HAP-1 (cell line): ENCODE measurements at regions not wholly inside any gene's neighbourhood (a gene's known extent, or its start where the extent isn't known, plus 50 kb on each side); places are given as distances from the start of the nearest gene placed in this dataset.
"Not testable (repeated sequence)": the region's sequence is repeated elsewhere in the genome, so short reads cannot be mapped to it uniquely, and the experiment has no call there.

Source experiments
- DNase-seq, 2 experiments: peaks; one replicate each; pipeline ENCODE4 v3.0.0-alpha.2; 2016 to 2020; ENCODE audit warnings: low spot score in 2 of 2
- H3K27me3 ChIP-seq: fragments of 250-450 bp; sonication (Bioruptor Pico); 2 replicates; pipeline ENCODE4 v1.5.1; 2020; ENCODE audit warnings: low read depth, mild to moderate bottlenecking, moderate library complexity
- H3K36me3 ChIP-seq: fragments of 250-450 bp; sonication (Bioruptor Pico); replicated peaks from 2 replicates; pipeline ENCODE4 v1.5.1; 2020; ENCODE audit warnings: mild to moderate bottlenecking
- H3K4me1 ChIP-seq: fragments of 250-450 bp; sonication (Bioruptor Pico); 2 replicates; pipeline ENCODE4 v1.5.1; 2020; ENCODE audit warnings: mild to moderate bottlenecking
- H3K4me3 ChIP-seq: fragments of 250-450 bp; sonication (Bioruptor Pico); 2 replicates; pipeline ENCODE4 v1.5.1; 2020; ENCODE audit warnings: mild to moderate bottlenecking, moderate library complexity
- H3K9me3 ChIP-seq: fragments of 250-450 bp; sonication (Bioruptor Pico); 2 replicates; pipeline ENCODE4 v1.5.1; 2020; ENCODE audit warnings: mild to moderate bottlenecking, moderate library complexity
- in situ Hi-C: fragments of 300-500 bp; cut with MboI; formaldehyde crosslinking; loops from 3 replicates; pipeline ENCODE4 v1.14.3; 2020; ENCODE audit warnings: low sequenced_read_pairs, inconsistent platforms, mixed read lengths

DNA sequence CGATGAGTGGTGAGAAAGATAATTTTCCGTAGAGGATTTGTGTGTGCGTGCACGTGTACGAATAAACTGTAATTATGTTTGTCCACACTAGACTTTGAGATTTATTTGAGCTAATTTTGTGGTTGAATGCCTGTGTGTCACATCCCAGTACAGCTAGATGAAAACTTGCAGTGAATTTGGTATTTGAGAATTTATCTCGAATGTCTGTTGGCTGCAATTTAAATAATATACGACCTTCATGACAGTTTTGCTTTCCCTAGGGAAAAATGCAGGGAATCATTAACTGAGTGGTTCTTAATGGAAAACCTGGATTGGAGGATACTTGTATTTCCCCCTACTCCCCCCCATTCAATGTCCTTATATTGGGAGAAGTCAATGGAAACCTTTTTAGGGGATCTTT, 124.8 kb downstream of the GOSR1 start:
- H3K36me3 ChIP-seq, in situ Hi-C loops: not testable (repeated sequence)
- peak overlapping the region; percentile 93 for H3K4me3 ChIP-seq

DNA sequence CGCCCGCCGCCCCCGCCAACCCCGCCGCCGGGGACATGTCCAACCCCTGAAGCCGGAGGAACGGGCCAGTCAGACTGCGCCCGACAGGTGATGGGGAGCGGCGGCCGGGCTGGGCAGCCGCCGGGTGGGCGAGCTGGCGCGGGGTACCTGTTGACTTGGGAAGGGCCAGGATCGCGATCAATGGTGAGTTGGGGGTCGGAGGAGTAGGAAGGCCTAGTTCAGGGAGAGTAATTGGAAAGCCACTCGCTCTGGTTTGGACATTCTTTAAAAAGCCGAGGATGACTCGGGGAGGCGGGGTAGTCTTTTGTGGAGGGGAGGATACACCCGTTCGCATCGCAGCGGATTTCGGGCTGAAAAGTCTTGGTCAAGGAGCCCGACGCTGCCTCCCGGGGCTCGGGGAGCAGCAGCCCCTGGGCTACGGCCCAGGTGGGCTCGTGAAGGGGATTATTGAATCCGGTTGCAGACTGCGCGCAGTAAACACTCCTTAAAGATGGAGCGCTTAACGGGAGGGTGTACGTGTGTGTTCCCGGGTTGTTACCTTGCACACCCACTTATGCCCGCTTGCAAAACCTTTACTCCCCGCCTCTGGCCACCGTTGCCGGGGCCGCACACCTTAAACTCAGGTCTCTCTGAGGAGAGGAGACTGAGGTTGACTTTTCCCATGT, 123.8 kb downstream of the GOSR1 start:
- peak; percentile 11 to 40 for DNase-seq
- Histone ChIP-seq H3K9me3 (no peaks in the 10 kb centered on the region; the same call in 1 of the 2 replicates), H3K4me3 (peak overlapping the region; percentile 93), H3K27me3 (no peaks in the 10 kb centered on the region), H3K36me3 (no peaks in the 10 kb centered on the region; the same call in 1 of the 2 replicates), H3K4me1 (no peaks in the 10 kb centered on the region; the same call in none of the 2 replicates)
- in situ Hi-C loops, result no loop called here

More for the DNA sequence above, 124.8 kb downstream of the GOSR1 start:
- not testable (repeated sequence) for H3K27me3 ChIP-seq, H3K4me1 ChIP-seq, DNase-seq, H3K9me3 ChIP-seq

DNA sequence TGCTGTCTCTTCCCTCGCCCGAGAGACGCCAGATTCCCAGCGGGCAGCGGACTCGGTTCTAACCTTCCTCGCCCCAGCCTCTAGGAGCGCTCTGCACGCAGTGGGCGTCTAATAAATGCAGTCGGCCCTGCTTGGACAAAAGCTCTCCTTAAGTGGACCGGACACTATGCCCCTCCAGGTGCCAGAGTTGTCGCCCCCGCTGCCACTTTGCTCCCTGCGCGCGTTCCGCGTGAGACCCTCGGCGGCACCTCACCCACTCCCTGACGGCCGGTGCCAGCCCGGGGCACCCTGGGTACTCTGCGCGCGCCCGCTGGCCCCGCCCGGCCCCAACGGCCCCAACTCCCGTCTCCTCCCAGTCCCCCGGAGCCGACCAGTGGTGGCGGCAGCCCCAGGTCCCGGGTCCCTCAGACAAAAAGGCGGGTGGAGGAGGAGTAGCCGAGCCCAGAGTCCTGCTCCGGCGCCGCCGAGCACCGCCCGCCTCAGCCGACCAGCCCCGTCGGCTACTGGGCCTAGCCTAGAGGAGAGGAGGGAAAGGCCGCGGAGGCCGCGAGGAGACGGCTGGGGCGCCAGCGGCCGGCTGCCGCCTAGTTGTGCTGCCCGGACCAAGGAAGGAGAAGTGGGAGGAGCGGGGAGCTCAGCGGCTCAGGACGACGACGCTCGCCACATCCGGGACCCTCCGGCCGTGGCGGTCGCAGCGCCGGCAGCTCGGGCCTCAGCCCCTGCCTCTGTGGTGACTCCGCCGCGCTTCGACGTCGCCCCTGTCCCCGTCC, 123.0 kb downstream of the GOSR1 start:
- DNase-seq, result peak; percentile 74 to 88
- no peaks in the 10 kb centered on the region; the same call in none of the 2 replicates for H3K4me1 ChIP-seq
- in situ Hi-C loops, result no loop called here
- no peaks in the 10 kb centered on the region for H3K27me3 ChIP-seq
- H3K4me3 ChIP-seq, result peak overlapping the region; percentile 93
- no peaks in the 10 kb centered on the region for H3K36me3 ChIP-seq
- H3K9me3 ChIP-seq, result no peaks in the 10 kb centered on the region; the same call in 1 of the 2 replicates

DNA sequence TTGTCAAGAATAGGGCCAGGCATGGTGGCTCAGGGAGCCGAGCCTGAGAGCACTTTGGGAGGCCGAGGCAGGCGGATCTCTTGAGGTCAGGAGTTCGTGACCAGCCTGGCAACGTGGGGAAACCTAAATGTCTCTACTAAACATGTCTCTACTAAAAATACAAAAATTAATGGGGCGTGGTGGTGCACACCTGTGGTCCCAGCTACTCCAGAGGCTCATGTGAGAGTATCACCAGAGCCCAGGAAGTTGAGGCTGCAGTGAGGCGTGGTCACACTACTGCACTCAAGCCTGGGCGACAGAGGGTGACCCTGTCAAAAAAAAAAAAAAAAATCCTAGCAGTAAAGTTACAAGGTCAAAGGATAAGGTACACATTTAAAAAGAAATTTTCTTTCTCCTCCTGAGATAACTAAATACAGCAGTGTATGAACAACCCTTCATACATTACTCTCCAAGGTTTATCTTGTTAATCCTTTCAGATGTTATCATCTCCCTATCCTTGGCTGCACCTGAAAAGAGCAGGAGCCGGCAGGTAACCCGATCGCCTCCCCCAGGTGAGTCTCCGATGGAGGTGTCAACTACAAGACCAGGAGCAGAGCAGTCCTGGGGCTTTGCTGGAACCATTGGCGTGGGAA, 122.3 kb downstream of the GOSR1 start:
- no peaks in the 10 kb centered on the region for H3K36me3 ChIP-seq
- in situ Hi-C loops, result no loop called here
- peak overlapping the region; percentile 93 for H3K4me3 ChIP-seq
- peak in 1 of 2 experiments; percentile 8 for DNase-seq
- no peaks in the 10 kb centered on the region; the same call in 1 of the 2 replicates for H3K9me3 ChIP-seq
- H3K27me3 ChIP-seq, result no peaks in the 10 kb centered on the region
- H3K4me1 ChIP-seq, result no peaks in the 10 kb centered on the region; the same call in 1 of the 2 replicates

DNA sequence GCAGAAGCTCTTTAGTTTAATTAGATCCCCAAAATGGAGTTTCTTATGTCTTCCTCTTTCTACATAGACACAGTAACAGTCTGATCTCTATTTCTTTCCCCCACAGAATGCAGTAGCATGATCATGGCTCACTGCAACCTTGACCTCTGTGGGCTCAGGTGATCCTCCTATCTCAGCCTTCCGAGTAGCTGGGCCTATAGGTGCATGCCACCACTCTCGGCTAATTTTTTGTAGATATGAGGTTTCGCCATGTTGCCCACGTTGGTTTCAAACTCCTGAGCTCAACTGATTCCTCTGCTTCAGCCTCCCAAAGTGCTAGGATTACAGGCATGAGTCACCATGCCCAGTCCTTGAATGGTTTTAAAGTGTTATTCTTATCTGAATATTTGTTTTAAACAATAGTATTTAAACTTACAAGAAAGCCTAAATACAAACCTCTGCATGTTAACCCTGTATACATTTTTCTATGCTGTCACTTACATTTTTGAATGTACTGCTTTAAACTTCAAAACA, 120.6 kb downstream of the GOSR1 start:
- DNase-seq, result no peak
- Histone ChIP-seq H3K4me1 (no peaks in the 10 kb centered on the region), H3K36me3 (no peaks in the 10 kb centered on the region), H3K27me3 (no peaks in the 10 kb centered on the region), H3K4me3 (no peak overlapping the region), H3K9me3 (no peaks in the 10 kb centered on the region; the same call in 1 of the 2 replicates)
- in situ Hi-C loops, result no loop called here

DNA sequence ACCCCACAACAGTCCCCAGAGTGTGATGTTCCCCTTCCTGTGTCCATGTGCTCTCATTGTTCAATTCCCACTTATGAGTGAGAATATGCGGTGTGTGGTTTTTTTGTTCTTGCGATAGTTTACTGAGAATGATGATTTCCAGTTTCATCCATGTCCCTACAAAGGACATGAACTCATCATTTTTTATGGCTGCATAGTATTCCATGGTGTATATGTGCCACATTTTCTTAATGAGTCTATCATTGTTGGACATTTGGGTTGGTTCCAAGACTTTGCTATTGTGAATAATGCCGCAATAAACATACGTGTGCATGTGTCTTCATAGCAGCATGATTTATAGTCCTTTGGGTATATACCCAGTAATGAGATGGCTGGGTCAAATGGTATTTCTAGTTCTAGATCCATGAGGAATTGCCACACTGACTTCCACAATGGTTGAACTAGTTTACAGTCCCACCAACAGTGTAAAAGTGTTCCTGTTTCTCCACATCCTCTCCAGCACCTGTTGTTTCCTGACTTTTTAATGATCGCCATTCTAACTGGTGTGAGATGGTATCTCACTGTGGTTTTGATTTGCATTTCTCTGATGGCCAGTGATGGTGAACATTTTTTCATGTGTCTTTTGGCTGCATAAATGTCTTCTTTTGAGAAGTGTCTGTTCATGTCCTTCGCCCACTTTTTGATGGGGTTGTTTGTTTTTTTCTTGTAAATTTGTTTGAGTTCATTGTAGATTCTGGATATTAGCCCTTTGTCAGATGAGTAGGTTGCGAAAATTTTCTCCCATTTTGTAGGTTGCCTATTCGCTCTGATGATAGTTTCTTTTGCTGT, 120.0 kb downstream of the GOSR1 start:
- in situ Hi-C loops, H3K4me1 ChIP-seq, H3K36me3 ChIP-seq, H3K27me3 ChIP-seq, H3K9me3 ChIP-seq, DNase-seq, H3K4me3 ChIP-seq: not testable (repeated sequence)

DNA sequence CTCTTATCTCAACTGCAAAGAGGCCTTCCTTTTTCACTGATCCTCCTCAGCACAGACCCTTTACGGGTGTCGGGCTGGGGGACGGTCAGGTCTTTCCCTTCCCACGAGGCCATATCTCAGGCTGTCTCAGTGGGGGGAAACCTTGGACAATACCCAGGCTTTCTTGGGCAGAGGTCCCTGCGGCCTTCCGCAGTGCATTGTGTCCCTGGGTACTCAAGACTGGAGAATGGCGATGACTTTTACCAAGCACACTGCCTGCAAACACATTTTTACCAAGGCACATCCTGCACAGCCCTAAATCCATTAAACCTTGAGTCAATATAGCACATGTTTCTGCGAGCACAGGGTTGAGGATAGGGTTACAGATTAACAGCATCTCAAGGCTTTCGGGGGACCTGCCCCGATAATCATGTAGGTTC, 117.8 kb downstream of the GOSR1 start:
- H3K27me3 ChIP-seq, H3K9me3 ChIP-seq, DNase-seq, H3K4me3 ChIP-seq, H3K4me1 ChIP-seq, in situ Hi-C loops, H3K36me3 ChIP-seq: not testable (repeated sequence)

DNA sequence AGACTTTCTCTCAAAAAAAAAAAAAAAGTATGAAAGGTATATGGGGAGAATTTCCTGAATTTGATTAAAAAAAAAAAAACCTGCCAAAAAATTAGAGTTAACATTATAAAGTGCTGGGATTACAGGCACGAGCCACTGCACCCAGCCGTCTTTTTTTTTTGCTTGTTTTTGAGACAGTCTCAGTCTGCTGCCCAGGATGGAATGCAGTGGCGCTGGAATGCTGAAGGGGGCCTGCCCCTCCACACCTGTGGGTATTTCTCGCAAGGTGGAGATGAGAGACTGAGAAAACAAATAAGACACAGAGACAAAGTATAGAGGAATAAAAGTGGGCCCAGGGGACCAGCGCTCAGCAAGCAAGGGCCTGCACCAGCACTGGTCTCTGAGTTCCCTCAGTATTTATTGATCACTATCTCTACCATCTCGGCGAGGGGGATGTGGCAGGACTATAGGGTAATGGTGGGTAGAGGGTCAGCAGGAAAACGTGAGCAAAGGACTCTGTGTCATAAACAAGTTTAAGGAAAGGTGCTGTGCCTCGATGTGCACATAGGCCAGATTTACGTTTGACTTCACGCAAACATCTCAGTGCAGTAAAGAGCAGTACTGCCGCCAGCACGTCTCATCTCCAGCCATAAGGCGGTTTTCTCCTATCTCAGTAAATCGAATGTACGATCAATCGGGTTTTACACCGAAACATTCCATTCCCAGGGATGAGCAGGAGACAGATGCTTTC, 117.2 kb downstream of the GOSR1 start:
- Histone ChIP-seq H3K4me1 (no peaks in the 10 kb centered on the region), H3K9me3 (no peaks in the 10 kb centered on the region; the same call in 1 of the 2 replicates), H3K36me3 (no peaks in the 10 kb centered on the region), H3K27me3 (no peaks in the 10 kb centered on the region), H3K4me3 (no peak overlapping the region)
- in situ Hi-C loops, result no loop called here
- no peak for DNase-seq

DNA sequence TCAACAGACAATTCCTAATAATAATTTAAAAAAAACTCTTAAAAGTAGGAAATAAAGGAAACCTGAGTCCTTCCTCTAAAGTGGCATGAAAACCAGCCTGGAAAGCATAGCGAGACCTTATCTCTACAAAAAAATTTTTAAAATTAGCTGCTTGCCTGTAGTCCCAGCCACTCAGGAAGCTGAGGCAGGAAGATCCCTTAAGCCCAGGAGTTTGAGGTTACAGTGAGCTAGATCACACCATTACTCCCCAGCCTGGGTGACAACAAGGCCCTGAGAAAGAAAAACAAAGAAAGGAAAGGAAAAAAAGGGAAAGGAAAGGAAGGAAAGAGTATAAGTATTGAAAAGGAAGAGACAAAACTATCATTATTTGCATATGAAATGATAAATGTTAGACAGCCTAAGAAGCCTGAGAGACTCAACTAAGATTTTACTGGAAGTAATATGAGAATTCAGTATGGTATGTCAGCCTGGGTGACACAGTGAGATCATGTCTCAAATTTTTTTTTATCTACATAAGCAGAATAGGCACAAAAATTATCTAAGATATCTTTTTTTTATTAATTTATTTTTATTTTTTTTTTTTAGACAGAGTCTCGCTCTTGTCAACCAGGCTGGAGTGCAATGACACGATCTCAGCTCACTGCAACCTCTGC, 113.0 kb downstream of the GOSR1 start:
- no peak for DNase-seq
- Histone ChIP-seq H3K4me1 (no peaks in the 10 kb centered on the region), H3K36me3 (no peaks in the 10 kb centered on the region), H3K9me3 (no peaks in the 10 kb centered on the region), H3K27me3 (no peaks in the 10 kb centered on the region), H3K4me3 (no peak overlapping the region)
- in situ Hi-C loops, result no loop called here

DNA sequence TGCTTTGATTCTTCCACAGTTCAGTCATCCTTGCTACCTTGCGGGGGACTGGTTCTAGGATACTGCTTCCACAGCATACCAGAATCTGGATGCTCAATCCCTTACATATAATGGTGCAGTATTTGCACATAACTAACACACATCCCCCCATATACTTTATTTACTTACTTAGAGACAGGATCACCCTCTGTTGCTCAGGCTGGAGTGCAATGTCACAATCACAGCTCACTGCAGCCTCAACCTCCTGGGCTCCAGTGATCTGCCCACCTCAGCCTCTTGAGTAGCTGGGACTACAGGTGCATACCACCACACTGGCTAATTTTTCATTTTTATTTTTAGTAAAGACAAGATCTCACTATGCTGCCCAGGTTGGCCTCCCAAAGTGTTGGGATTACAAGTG, 112.2 kb downstream of the GOSR1 start:
- H3K4me3 ChIP-seq, result no peak overlapping the region
- no peaks in the 10 kb centered on the region for H3K4me1 ChIP-seq
- no peaks in the 10 kb centered on the region for H3K9me3 ChIP-seq
- in situ Hi-C loops, result no loop called here
- H3K27me3 ChIP-seq, result no peaks in the 10 kb centered on the region
- DNase-seq, result no peak
- H3K36me3 ChIP-seq, result no peaks in the 10 kb centered on the region

DNA sequence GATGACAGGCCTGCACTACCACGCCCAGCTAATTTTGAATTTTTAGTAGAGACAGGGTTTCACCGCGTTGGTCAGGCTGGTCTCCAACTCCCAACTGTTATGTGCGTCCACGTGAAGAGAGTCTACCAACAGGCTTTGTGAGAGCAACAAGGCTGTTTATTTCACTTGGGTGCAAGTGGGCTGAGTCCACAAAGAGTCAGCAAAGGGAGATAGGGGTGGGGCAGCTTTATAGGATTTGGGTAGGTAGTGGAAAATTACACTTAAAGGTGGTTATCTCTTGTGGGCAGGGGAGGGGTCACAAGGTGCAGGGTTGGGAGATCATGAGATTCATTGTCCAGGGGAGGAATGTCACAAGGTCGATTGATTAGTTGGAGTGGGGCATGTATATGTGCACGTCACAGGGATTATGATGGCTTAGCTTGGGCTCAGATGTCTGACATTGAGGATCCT, 111.6 kb downstream of the GOSR1 start:
- no peaks in the 10 kb centered on the region for H3K9me3 ChIP-seq
- no peaks in the 10 kb centered on the region for H3K36me3 ChIP-seq
- in situ Hi-C loops, result no loop called here
- DNase-seq, result no peak
- no peaks in the 10 kb centered on the region for H3K4me1 ChIP-seq
- no peak overlapping the region for H3K4me3 ChIP-seq
- no peaks in the 10 kb centered on the region for H3K27me3 ChIP-seq

DNA sequence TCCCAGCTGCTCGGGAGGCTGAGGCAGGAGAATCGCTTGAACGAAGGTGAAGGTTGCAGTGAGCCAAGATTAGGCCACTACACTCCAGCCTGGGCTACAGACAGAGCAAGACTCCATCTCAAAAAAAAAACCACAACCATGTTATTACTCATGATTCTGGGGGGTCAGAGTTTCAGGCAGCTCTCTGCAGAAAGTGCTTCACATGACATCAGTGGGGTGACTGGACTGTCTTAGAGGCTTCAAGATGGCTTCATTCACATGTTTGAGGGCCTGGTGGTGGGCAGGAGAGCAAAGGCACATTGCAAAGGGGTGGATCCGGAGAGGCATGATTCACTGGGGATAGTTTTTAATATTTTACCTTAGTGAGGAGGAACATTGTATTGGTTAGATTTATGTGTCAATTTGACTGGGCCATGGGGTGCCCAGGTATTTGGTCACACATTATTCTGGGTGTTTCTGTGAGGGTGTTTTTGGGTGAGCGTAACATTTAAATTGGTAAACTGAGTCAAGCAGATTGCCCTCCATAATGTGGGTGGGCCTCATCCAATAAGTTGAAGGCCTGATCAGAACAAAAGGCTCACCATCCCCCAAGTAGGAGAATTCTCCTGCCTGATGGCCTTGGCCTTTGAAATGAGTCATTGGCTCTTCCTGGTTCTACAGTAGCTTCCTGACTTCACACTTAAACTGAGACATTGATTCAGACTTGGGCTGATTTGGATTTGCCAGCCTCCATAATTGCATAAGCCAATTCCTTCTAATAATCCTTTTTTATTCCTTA, 109.8 kb downstream of the GOSR1 start:
- no peaks in the 10 kb centered on the region for H3K36me3 ChIP-seq
- no peak overlapping the region for H3K4me3 ChIP-seq
- H3K9me3 ChIP-seq, result no peaks in the 10 kb centered on the region
- no peaks in the 10 kb centered on the region for H3K27me3 ChIP-seq
- in situ Hi-C loops, result no loop called here
- no peaks in the 10 kb centered on the region for H3K4me1 ChIP-seq
- DNase-seq, result no peak
